Trophoblast cell (in vitro differentiated cells and primary cell): ENCODE measurements at regions not wholly inside any gene's neighbourhood (a gene's known extent, or its start where the extent isn't known, plus 50 kb on each side); places are given as distances from the start of the nearest gene placed in this dataset.

Source experiments
- DNase-seq, 2 donors: peaks; one replicate each; pipeline ENCODE4 v3.0.0-alpha.2; 2016
- H2AFZ ChIP-seq: 2 replicates; pipeline ENCODE4 v1.6.1; 2013; ENCODE audit warnings: low read length, moderate library complexity, mild to moderate bottlenecking; ENCODE audit not compliant: insufficient read depth, poor library complexity
- H2AK5ac ChIP-seq: 2 replicates; pipeline ENCODE4 v1.6.1; 2013; ENCODE audit warnings: mild to moderate bottlenecking, low read length
- H2BK120ac ChIP-seq: 2 replicates; pipeline ENCODE4 v1.6.1; 2013; ENCODE audit warnings: low read length, mild to moderate bottlenecking, moderate library complexity; ENCODE audit not compliant: insufficient read depth, poor library complexity
- H2BK12ac ChIP-seq: 2 replicates; pipeline ENCODE4 v1.6.1; 2013; ENCODE audit warnings: mild to moderate bottlenecking, low read length, moderate library complexity
- H2BK5ac ChIP-seq: 2 replicates; pipeline ENCODE4 v1.6.1; 2013; ENCODE audit warnings: low read length, low read depth, moderate library complexity, mild to moderate bottlenecking; ENCODE audit not compliant: poor library complexity
- H3K14ac ChIP-seq: 2 replicates; pipeline ENCODE4 v1.6.1; 2013; ENCODE audit warnings: mild to moderate bottlenecking, low read length
- H3K18ac ChIP-seq: 2 replicates; pipeline ENCODE4 v1.6.1; 2013; ENCODE audit warnings: mild to moderate bottlenecking, low read length
- H3K23ac ChIP-seq: 2 replicates; pipeline ENCODE4 v1.6.1; 2013; ENCODE audit warnings: low read length
- H3K27ac ChIP-seq: 2 replicates; pipeline ENCODE4 v1.5.1; 2013; ENCODE audit warnings: low read depth, mild to moderate bottlenecking, inconsistent platforms, low read length, moderate library complexity
- H3K27me3 ChIP-seq: 2 replicates; pipeline ENCODE4 v1.6.1; 2013; ENCODE audit warnings: inconsistent platforms, mild to moderate bottlenecking, low read length, moderate library complexity; ENCODE audit not compliant: insufficient read depth
- H3K36me3 ChIP-seq, 2 experiments: 1 replicate in 1 of 2; 2 replicates in 1 of 2; pipeline ENCODE4 v1.6.1; 2013; ENCODE audit warnings: low read length in 2 of 2, mild to moderate bottlenecking in 2 of 2, moderate library complexity in 1 of 2; ENCODE audit not compliant: insufficient read depth in 2 of 2, control insufficient read depth in 1 of 2
- H3K4ac ChIP-seq: 2 replicates; pipeline ENCODE4 v1.6.1; 2013; ENCODE audit warnings: low read depth, mild to moderate bottlenecking, low read length, moderate library complexity
- H3K4me1 ChIP-seq, 2 experiments: 1 replicate in 1 of 2; 2 replicates in 1 of 2; pipeline ENCODE4 v1.6.1; 2013; ENCODE audit warnings: low read length in 2 of 2, mild to moderate bottlenecking in 2 of 2, moderate library complexity in 1 of 2; ENCODE audit not compliant: insufficient read depth in 2 of 2, control insufficient read depth in 1 of 2
- H3K4me2 ChIP-seq: 2 replicates; pipeline ENCODE4 v1.6.1; 2013; ENCODE audit warnings: inconsistent platforms, mild to moderate bottlenecking, low read length, moderate library complexity
- H3K4me3 ChIP-seq: 2 replicates; pipeline ENCODE4 v1.5.1; 2013; ENCODE audit warnings: mild to moderate bottlenecking, low read depth, low read length, inconsistent platforms
- H3K79me1 ChIP-seq: one replicate; pipeline ENCODE4 v1.6.1; 2013; ENCODE audit warnings: low read length
- H3K79me2 ChIP-seq: 2 replicates; pipeline ENCODE4 v1.6.1; 2013; ENCODE audit warnings: low read length, mild to moderate bottlenecking; ENCODE audit not compliant: control insufficient read depth, insufficient read depth, poor library complexity
- H3K9ac ChIP-seq: 2 replicates; pipeline ENCODE4 v1.6.1; 2013; ENCODE audit warnings: mild to moderate bottlenecking, low read length
- H3K9me3 ChIP-seq: 2 replicates; pipeline ENCODE4 v1.6.1; 2013; ENCODE audit warnings: low read depth, mild to moderate bottlenecking, control low read depth, inconsistent platforms, low read length; ENCODE audit not compliant: insufficient read depth
- H4K12ac ChIP-seq: 2 replicates; pipeline ENCODE4 v1.6.1; 2013; ENCODE audit warnings: low read depth, mild to moderate bottlenecking, low read length, moderate library complexity
- H4K8ac ChIP-seq: 2 replicates; pipeline ENCODE4 v1.6.1; 2013; ENCODE audit warnings: low read depth, mild to moderate bottlenecking, low read length, moderate library complexity
- H4K91ac ChIP-seq: one replicate; pipeline ENCODE4 v1.6.1; 2013; ENCODE audit warnings: low read depth, mild to moderate bottlenecking, low read length, moderate library complexity
- WGBS: extraction: QIAGEN DNeasy Blood & Tissue Kit; methylation state at CpG from one replicate; pipeline ENCODE4 v1.1.7; 2013; ENCODE audit warnings: missing lambda C conversion rate; ENCODE audit not compliant: insufficient read length, insufficient coverage; ENCODE audit errors: extremely low coverage; 5-methylcytosine and 5-hydroxymethylcytosine counted together

- Histone ChIP-seq H4K8ac (peak overlapping the region; percentile 1), H2BK120ac (no peak overlapping the region), H2AK5ac (no peak overlapping the region), H4K12ac (no peak overlapping the region), H3K27ac (no peak overlapping the region), H3K4me3 (no peak overlapping the region), H2BK5ac (no peak overlapping the region), H3K14ac (peak overlapping the region; percentile 59), H3K36me3 (peaks cover 0 to 2% of the 10 kb centered on the region in 2 experiments), H3K9ac (no peak overlapping the region), H3K27me3 (no peaks in the 10 kb centered on the region), H3K23ac (no peak overlapping the region), H3K4me2 (no peak overlapping the region), H3K9me3 (no peaks in the 10 kb centered on the region), H2AFZ (no peak overlapping the region), H3K79me2 (no peaks in the 10 kb centered on the region), H4K91ac (peak overlapping the region; percentile 15), H3K79me1 (peaks cover 23% of the 10 kb centered on the region), H3K4me1 (peaks cover 25 to 28% of the 10 kb centered on the region in 2 experiments), H2BK12ac (peak overlapping the region; percentile 77), H3K4ac (no peak overlapping the region), H3K18ac (no peak overlapping the region)
- DNase-seq: no peak
- WGBS: no CpG with 5 or more reads among the region's 5 CpGs
Measured at GRCh38 chr10:3990307-3990706, 205.3 kb upstream of the KLF6 start.

- Histone ChIP-seq H3K14ac (no peak overlapping the region), H4K12ac (no peak overlapping the region), H3K27ac (no peak overlapping the region), H3K9ac (no peak overlapping the region), H3K4me1 (peaks cover 16 to 18% of the 10 kb centered on the region in 2 experiments), H3K36me3 (peaks cover 0 to 2% of the 10 kb centered on the region in 2 experiments), H2BK5ac (no peak overlapping the region), H2BK12ac (peak overlapping the region; percentile 11), H2BK120ac (no peak overlapping the region), H3K4me2 (no peak overlapping the region), H2AFZ (peak overlapping the region; percentile 49), H3K79me2 (no peaks in the 10 kb centered on the region), H3K9me3 (no peaks in the 10 kb centered on the region), H3K18ac (no peak overlapping the region), H3K79me1 (peaks cover 12% of the 10 kb centered on the region), H3K23ac (no peak overlapping the region), H3K4ac (no peak overlapping the region), H4K8ac (no peak overlapping the region), H4K91ac (peak overlapping the region; percentile 57), H3K4me3 (no peak overlapping the region), H3K27me3 (no peaks in the 10 kb centered on the region), H2AK5ac (peak overlapping the region; percentile 30)
- DNase-seq: no peak
- no CpG with 5 or more reads among the region's 9 CpGs for WGBS
Measured at GRCh38 chr10:3987143-3987974, 202.3 kb upstream of the KLF6 start.

- no peak overlapping the region for H2AK5ac ChIP-seq
- H3K9me3 ChIP-seq: no peaks in the 10 kb centered on the region
- WGBS: no CpG with 5 or more reads among the region's 10 CpGs
- H3K9ac ChIP-seq: no peak overlapping the region
- no peak overlapping the region for H2BK120ac ChIP-seq
- H2AFZ ChIP-seq: no peak overlapping the region
- H3K4me3 ChIP-seq: no peak overlapping the region
- no peak overlapping the region for H3K14ac ChIP-seq
- H2BK12ac ChIP-seq: peak overlapping the region; percentile 68
- peak overlapping the region; percentile 57 for H4K91ac ChIP-seq
- no peak overlapping the region for H4K12ac ChIP-seq
- H3K79me1 ChIP-seq: peaks cover 5% of the 10 kb centered on the region
- peaks cover 9 to 11% of the 10 kb centered on the region in 2 experiments for H3K4me1 ChIP-seq
- H3K4me2 ChIP-seq: no peak overlapping the region
- no peak overlapping the region for H3K4ac ChIP-seq
- H4K8ac ChIP-seq: no peak overlapping the region
- no peak overlapping the region for H3K18ac ChIP-seq
- H3K27me3 ChIP-seq: no peaks in the 10 kb centered on the region
- no peak overlapping the region for H3K27ac ChIP-seq
- H3K79me2 ChIP-seq: no peaks in the 10 kb centered on the region
- DNase-seq: peak in 1 of 2 donors; percentile 66
- peaks cover 0 to 2% of the 10 kb centered on the region in 2 experiments for H3K36me3 ChIP-seq
- H2BK5ac ChIP-seq: no peak overlapping the region
- H3K23ac ChIP-seq: no peak overlapping the region
Measured at GRCh38 chr10:3986493-3987142, 201.6 kb upstream of the KLF6 start.

- no peak overlapping the region for H3K23ac ChIP-seq
- DNase-seq: no peak
- H3K36me3 ChIP-seq: no peaks in the 10 kb centered on the region
- H4K8ac ChIP-seq: no peak overlapping the region
- no peak overlapping the region for H2AK5ac ChIP-seq
- H3K14ac ChIP-seq: no peak overlapping the region
- no peak overlapping the region for H2BK12ac ChIP-seq
- no peak overlapping the region for H3K9ac ChIP-seq
- H2BK120ac ChIP-seq: no peak overlapping the region
- no peak overlapping the region for H2AFZ ChIP-seq
- peaks cover 0 to 3% of the 10 kb centered on the region in 2 experiments for H3K4me1 ChIP-seq
- H3K27ac ChIP-seq: no peak overlapping the region
- H4K12ac ChIP-seq: no peak overlapping the region
- H3K79me2 ChIP-seq: no peaks in the 10 kb centered on the region
- no peak overlapping the region for H3K4ac ChIP-seq
- no peak overlapping the region for H3K18ac ChIP-seq
- H3K4me3 ChIP-seq: no peak overlapping the region
- H3K79me1 ChIP-seq: no peaks in the 10 kb centered on the region
- no peak overlapping the region for H4K91ac ChIP-seq
- no peaks in the 10 kb centered on the region for H3K9me3 ChIP-seq
- no peaks in the 10 kb centered on the region for H3K27me3 ChIP-seq
- H2BK5ac ChIP-seq: no peak overlapping the region
- H3K4me2 ChIP-seq: no peak overlapping the region
Measured at GRCh38 chr10:3982746-3983442, 197.9 kb upstream of the KLF6 start.
